ENCODE measurements at regions not wholly inside any gene's neighbourhood (a gene's known extent, or its start where the extent isn't known, plus 50 kb on each side); places are given as distances from the start of the nearest gene placed in this dataset.

DNA sequence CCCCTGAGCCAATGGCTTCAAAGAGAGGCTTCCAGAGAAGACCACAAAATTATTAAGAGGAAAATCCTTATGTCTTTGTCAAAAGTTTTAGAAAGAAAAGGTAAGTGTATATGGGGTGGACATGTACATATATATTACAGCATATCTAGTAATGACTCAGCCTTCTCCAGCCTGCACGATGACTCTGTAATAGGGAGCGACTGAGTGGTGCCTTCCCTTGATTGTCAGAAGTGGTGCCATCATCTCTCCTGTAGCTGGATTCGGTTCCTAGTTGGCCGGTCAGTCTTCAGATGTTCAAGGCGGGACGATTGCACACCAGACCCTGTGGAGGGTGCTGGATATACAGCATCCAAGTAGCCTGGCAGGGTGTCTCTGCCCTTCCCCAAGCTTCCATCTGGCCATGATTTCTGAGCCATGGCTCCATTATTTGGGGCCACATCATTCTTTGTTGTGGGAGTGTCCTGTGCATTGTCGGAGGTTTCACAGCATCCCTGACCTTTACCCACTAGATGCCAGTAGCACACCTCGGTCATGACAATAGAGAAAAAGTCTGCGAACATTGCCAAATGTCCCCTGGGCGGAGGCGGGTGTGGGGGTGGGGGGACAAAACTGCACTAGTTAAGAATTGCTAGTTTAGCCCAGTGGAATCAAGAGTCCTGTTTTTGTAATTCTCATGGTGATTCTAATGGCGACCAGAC lies 206.2 kb upstream of the KAZN start:
- TF ChIP-seq, protein P1, sequence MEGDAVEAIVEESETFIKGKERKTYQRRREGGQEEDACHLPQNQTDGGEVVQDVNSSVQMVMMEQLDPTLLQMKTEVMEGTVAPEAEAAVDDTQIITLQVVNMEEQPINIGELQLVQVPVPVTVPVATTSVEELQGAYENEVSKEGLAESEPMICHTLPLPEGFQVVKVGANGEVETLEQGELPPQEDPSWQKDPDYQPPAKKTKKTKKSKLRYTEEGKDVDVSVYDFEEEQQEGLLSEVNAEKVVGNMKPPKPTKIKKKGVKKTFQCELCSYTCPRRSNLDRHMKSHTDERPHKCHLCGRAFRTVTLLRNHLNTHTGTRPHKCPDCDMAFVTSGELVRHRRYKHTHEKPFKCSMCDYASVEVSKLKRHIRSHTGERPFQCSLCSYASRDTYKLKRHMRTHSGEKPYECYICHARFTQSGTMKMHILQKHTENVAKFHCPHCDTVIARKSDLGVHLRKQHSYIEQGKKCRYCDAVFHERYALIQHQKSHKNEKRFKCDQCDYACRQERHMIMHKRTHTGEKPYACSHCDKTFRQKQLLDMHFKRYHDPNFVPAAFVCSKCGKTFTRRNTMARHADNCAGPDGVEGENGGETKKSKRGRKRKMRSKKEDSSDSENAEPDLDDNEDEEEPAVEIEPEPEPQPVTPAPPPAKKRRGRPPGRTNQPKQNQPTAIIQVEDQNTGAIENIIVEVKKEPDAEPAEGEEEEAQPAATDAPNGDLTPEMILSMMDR (IDR thresholded peaks at IDR 0.05), result no peak
- no peaks in the 10 kb centered on the region for H3K4me1 ChIP-seq
- intact Hi-C loops (cut with DNase I), result no loop called here
- H3K27me3 ChIP-seq, result peaks cover 0 to 23% (median 0%) of the 10 kb centered on the region in 7 donors
- ATAC-seq (no peak), DNase-seq (no peak)
- no peak overlapping the region for H3K4me3 ChIP-seq
- no peak overlapping the region for H3K27ac ChIP-seq
- no peaks in the 10 kb centered on the region for H3K36me3 ChIP-seq
- WGBS, 2 donors, result 75 to 84% methylated on average over 12 of the region's 12 CpGs
- H3K9me3 ChIP-seq, result peaks cover 0 to 11% (median 0%) of the 10 kb centered on the region in 11 donors

DNA sequence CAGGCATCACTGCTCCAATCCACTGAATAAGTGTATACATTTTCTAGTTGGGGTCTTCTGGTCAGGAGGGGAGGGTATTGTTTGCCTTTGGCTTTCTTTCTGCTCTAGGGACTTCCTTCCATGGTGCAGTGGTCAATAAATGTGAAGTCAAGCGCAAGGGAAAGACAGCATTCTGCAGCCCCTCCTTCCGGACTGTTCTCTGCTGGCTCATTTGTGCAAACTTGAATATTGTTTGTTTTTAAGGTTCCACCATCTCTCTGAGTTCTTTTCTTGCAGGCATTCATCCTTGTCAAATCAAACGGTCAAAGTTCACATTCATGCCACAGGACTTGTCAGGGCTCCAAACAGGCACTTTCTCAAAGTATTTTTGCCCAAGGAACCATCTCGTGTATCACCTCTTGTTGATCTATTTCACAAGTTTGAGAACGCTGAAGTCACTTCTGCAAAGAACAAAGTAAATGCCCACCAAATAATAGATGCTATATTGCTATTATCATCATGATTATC lies 205.6 kb upstream of the KAZN start:
- DNase-seq (no peak), ATAC-seq (no peak)
- Histone ChIP-seq H3K4me3 (no peak overlapping the region), H3K27me3 (peaks cover 0 to 23% (median 0%) of the 10 kb centered on the region in 7 donors), H3K4me1 (no peaks in the 10 kb centered on the region), H3K27ac (no peak overlapping the region), H3K36me3 (no peaks in the 10 kb centered on the region), H3K9me3 (peaks cover 0 to 11% (median 0%) of the 10 kb centered on the region in 11 donors)
- TF ChIP-seq, protein P1 (IDR thresholded peaks at IDR 0.05), result no peak
- intact Hi-C loops (cut with DNase I), result no loop called here
- 75 to 84% methylated on average over 5 of the region's 5 CpGs for WGBS, 2 donors

DNA sequence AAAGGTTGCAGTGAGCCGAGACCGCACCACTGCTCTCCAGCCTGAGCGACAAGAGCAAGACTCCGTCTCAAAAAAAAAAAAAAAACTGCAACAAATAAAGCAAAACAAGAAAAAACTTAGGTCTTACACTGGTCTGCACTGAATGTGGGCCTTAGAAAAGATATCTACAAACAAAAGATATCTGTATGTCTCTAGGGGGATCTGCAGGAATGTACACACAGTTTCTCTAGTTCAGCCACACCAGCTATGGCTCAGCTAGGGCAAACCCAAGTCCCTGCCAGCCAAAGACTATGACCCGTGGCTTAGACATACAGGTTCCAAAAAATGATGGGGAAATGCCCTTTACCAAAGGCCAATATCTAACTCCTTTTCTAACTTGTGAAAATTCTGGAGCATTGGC lies 202.4 kb upstream of the KAZN start:
- H3K9me3 ChIP-seq, result no peaks in the 10 kb centered on the region
- ATAC-seq (no peak), DNase-seq (no peak)
- no peaks in the 10 kb centered on the region for H3K4me1 ChIP-seq
- 86% methylated on average over 5 of the region's 5 CpGs for WGBS, 2 donors
- TF ChIP-seq, protein P1 (IDR thresholded peaks at IDR 0.05), result no peak
- H3K36me3 ChIP-seq, result no peaks in the 10 kb centered on the region
- H3K27ac ChIP-seq, result no peak overlapping the region
- H3K27me3 ChIP-seq, result peaks cover 0 to 43% (median 10%) of the 10 kb centered on the region in 7 donors
- H3K4me3 ChIP-seq, result no peak overlapping the region
- intact Hi-C loops (cut with DNase I), result no loop called here

DNA sequence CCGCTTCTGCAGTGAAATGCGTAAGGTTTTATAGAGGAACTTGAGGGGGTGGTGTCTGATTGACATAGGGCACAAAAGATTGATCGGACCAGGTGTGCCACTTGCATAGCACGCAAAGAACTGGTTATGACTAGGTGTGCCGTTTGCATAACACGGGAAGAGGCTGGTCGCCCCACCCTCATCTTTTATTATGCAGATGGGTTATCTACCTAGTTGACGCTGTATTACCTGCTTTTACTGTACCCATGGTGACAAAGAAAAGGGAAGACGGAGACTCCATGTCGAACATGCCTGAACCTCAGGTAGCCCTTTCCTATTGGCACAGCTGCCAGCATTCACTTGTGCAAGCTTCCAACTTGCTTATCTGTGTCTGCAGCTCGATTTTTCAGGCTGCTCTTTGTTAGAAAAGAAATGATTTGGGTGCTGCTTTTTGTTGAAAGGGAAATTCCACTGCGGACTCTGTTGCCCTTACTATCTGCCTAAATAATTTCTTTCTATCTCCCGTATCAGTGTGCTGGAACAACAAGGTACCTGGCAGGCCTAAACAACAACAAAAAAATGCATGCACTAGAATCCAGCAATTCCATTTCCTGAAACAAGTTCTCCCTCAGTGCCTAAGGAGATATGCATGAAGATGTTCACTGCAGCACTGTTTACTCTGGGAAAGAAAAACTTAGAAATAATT lies 194.4 kb upstream of the KAZN start:
- TF ChIP-seq, protein P1 (IDR thresholded peaks at IDR 0.05), result no peak
- intact Hi-C loops (cut with DNase I), result no loop called here
- Histone ChIP-seq H3K4me1 (no peaks in the 10 kb centered on the region), H3K27me3 (peaks cover 0 to 14% (median 0%) of the 10 kb centered on the region in 7 donors), H3K36me3 (no peaks in the 10 kb centered on the region), H3K4me3 (no peak overlapping the region), H3K27ac (no peak overlapping the region), H3K9me3 (no peaks in the 10 kb centered on the region)
- no peak for DNase-seq
- 84 to 85% methylated on average over 13 of the region's 13 CpGs for WGBS, 2 donors
- ATAC-seq, result no peak

Measured in heart right ventricle (tissue), 16 donors.